ENCODE measurements at regions not wholly inside any gene's neighbourhood (a gene's known extent, or its start where the extent isn't known, plus 50 kb on each side); places are given as distances from the start of the nearest gene placed in this dataset.

DNA sequence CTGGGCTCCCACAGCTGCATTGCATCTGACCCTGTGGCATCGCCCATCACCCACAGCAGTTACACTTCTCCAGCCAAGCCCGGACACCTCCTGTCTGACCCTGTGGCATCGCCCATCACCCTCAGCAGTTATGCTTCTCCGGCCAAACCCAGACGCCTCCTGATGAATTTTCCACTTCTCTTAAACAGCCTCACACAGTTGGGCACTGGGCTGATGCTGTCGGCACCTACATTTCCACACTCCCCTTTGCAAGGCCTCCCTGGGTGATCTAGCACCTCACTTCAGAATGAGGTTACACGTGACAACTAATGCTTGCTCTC, 175.2 kb upstream of the ARID1B start:
- DNase-seq (ENCODE audit: low read depth in 1 of 2, low spot score in 1 of 2): no peak
- TF ChIP-seq POLR2AphosphoS5 (IDR thresholded peaks at IDR 0.05; ENCODE audit: low read depth): no peak
- TF ChIP-seq, protein P1, sequence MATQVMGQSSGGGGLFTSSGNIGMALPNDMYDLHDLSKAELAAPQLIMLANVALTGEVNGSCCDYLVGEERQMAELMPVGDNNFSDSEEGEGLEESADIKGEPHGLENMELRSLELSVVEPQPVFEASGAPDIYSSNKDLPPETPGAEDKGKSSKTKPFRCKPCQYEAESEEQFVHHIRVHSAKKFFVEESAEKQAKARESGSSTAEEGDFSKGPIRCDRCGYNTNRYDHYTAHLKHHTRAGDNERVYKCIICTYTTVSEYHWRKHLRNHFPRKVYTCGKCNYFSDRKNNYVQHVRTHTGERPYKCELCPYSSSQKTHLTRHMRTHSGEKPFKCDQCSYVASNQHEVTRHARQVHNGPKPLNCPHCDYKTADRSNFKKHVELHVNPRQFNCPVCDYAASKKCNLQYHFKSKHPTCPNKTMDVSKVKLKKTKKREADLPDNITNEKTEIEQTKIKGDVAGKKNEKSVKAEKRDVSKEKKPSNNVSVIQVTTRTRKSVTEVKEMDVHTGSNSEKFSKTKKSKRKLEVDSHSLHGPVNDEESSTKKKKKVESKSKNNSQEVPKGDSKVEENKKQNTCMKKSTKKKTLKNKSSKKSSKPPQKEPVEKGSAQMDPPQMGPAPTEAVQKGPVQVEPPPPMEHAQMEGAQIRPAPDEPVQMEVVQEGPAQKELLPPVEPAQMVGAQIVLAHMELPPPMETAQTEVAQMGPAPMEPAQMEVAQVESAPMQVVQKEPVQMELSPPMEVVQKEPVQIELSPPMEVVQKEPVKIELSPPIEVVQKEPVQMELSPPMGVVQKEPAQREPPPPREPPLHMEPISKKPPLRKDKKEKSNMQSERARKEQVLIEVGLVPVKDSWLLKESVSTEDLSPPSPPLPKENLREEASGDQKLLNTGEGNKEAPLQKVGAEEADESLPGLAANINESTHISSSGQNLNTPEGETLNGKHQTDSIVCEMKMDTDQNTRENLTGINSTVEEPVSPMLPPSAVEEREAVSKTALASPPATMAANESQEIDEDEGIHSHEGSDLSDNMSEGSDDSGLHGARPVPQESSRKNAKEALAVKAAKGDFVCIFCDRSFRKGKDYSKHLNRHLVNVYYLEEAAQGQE (IDR thresholded peaks at IDR 0.05; ENCODE audit: insufficient replicate concordance, low read depth): no peak
- TF ChIP-seq, protein P2, sequence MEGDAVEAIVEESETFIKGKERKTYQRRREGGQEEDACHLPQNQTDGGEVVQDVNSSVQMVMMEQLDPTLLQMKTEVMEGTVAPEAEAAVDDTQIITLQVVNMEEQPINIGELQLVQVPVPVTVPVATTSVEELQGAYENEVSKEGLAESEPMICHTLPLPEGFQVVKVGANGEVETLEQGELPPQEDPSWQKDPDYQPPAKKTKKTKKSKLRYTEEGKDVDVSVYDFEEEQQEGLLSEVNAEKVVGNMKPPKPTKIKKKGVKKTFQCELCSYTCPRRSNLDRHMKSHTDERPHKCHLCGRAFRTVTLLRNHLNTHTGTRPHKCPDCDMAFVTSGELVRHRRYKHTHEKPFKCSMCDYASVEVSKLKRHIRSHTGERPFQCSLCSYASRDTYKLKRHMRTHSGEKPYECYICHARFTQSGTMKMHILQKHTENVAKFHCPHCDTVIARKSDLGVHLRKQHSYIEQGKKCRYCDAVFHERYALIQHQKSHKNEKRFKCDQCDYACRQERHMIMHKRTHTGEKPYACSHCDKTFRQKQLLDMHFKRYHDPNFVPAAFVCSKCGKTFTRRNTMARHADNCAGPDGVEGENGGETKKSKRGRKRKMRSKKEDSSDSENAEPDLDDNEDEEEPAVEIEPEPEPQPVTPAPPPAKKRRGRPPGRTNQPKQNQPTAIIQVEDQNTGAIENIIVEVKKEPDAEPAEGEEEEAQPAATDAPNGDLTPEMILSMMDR (IDR thresholded peaks at IDR 0.05; ENCODE audit: insufficient read depth, low read length): no peak
- no peak for TF ChIP-seq GABPA (IDR thresholded peaks at IDR 0.05; ENCODE audit: low read depth)
- H3K27ac ChIP-seq (replicated peaks): no peak overlapping the region
- H3K4me3 ChIP-seq (replicated peaks; ENCODE audit: insufficient read depth, low read length): no peak overlapping the region
- H3K27me3 ChIP-seq (ENCODE audit: insufficient read depth, poor library complexity, severe bottlenecking): no peaks in the 10 kb centered on the region

DNA sequence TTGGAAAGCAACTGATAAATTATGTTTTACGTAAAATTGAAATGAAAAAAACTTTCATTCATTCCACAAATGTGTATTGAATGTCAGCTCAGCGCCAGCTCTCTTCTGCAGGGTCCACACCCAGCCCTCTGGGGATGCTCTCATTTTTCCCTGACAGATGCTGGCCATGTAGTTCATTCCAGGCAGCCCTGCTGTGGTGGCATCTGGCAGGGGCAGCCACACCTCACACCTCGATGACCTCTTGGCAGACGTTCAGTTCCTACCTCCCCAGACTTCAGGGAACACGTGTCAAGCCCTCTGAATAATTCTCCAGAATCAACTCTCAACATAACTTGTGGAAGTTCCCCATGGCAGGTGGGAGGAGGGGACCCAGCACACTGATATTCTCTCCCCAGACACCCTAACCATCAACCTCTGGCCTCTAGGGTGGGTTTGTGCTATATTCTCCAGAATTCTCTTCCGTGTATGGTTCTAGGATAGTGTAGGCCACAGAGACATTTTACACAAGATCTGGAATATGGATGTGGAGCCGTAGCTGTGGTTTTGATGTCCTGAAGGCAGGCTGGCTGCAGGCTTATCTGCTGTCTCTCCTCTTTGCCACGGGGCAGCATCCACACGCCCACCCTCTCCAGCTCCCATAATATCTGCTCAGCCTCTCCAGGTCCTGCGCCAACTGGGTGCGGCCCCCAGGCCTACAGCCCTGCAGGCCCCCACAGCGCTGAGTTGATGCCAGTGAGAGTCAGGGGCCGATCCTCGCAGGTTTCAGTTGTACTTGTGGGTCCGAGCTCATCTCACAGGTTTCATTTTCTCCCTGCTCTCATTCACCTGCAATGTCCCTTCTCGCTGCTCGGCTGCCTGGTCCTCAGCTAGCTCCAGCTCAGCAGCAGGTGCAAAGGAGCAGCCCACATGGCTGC, 175.8 kb upstream of the ARID1B start:
- no peak for TF ChIP-seq POLR2AphosphoS5 (IDR thresholded peaks at IDR 0.05; ENCODE audit: low read depth)
- no peak for TF ChIP-seq SPI1 (IDR thresholded peaks at IDR 0.05; ENCODE audit: borderline replicate concordance, low read depth)
- no peak for TF ChIP-seq GABPA (IDR thresholded peaks at IDR 0.05; ENCODE audit: low read depth)
- H3K27me3 ChIP-seq (ENCODE audit: insufficient read depth, poor library complexity, severe bottlenecking): no peaks in the 10 kb centered on the region
- no peak overlapping the region for H3K27ac ChIP-seq (replicated peaks)
- DNase-seq (ENCODE audit: low read depth in 1 of 2, low spot score in 1 of 2): no peak
- no peak overlapping the region for H3K4me3 ChIP-seq (replicated peaks; ENCODE audit: insufficient read depth, low read length)

DNA sequence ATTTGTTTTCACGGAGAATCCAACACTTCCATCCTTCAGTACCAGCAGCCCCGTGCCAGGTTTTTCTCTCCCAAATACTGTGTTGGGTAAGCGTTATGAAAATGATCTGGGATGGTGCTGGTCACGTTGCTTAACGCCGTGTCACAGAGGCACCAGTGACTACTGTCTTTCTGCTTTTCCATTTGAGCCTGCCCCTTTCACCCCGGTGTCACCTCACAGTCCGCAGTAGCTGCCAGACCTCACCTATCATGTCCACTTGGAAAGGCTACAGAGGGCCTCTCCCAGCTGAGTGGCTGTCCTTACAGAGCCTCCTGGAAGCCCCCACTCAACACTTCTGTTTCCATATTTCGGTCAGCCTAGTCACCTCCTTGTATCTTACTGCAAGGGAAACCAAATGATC, 176.5 kb upstream of the ARID1B start:
- DNase-seq (ENCODE audit: low read depth in 1 of 2, low spot score in 1 of 2): no peak
- no peak overlapping the region for H3K4me3 ChIP-seq (replicated peaks; ENCODE audit: insufficient read depth, low read length)
- no peak overlapping the region for H3K27ac ChIP-seq (replicated peaks)
- H3K27me3 ChIP-seq (ENCODE audit: insufficient read depth, poor library complexity, severe bottlenecking): no peaks in the 10 kb centered on the region
- TF ChIP-seq GABPA (IDR thresholded peaks at IDR 0.05; ENCODE audit: low read depth) (no peak), POLR2AphosphoS5 (IDR thresholded peaks at IDR 0.05; ENCODE audit: low read depth) (no peak), SPI1 (IDR thresholded peaks at IDR 0.05; ENCODE audit: borderline replicate concordance, low read depth) (no peak)
- TF ChIP-seq, protein P1 (IDR thresholded peaks at IDR 0.05; ENCODE audit: insufficient replicate concordance, low read depth): no peak
- TF ChIP-seq, protein P2 (IDR thresholded peaks at IDR 0.05; ENCODE audit: insufficient read depth, low read length): no peak

DNA sequence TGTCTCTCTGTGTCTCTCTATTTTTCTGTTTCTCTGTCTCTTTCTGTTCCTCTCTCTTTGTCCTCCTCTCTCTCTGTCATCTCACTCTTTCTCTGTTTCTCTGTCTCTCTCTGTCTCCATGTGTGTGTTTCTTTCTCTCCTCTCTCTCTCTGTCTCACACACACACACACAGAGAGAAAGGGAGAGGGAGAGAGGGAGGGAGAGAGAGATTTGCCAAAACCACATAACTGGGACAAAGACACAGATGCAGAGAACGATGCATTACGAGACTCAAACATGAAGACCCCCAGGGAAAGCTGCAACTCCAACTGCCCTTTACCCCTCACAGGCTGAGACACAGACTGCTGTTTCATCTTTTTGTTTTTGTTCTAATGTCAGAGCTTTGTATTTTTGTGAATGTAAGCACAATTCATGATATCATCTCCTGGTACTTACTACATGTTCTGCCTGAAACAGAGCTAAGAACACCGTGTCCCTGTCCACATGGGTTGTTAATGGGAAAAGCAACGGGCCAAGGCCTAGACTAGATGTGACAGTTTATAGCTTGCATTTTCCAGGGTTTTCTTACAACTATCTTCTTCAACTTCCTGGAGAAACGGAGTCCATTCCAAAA, 177.1 kb upstream of the ARID1B start:
- no peak for DNase-seq (ENCODE audit: low read depth in 1 of 2, low spot score in 1 of 2)
- no peak overlapping the region for H3K27ac ChIP-seq (replicated peaks)
- H3K27me3 ChIP-seq (ENCODE audit: insufficient read depth, poor library complexity, severe bottlenecking): no peaks in the 10 kb centered on the region
- no peak overlapping the region for H3K4me3 ChIP-seq (replicated peaks; ENCODE audit: insufficient read depth, low read length)
- TF ChIP-seq SPI1 (IDR thresholded peaks at IDR 0.05; ENCODE audit: borderline replicate concordance, low read depth): no peak
- TF ChIP-seq, protein P2 (IDR thresholded peaks at IDR 0.05; ENCODE audit: insufficient read depth, low read length): no peak
